EH (cell line): ENCODE measurements at regions not wholly inside any gene's neighbourhood (a gene's known extent, or its start where the extent isn't known, plus 50 kb on each side); places are given as distances from the start of the nearest gene placed in this dataset.
A peak's percentile ranks its signal among the peaks of the same experiment; 100 is the strongest.

Source experiments
- DNase-seq: peaks from one replicate; pipeline ENCODE4 v3.0.0-alpha.2; 2015; ENCODE audit warnings: low read depth

DNA sequence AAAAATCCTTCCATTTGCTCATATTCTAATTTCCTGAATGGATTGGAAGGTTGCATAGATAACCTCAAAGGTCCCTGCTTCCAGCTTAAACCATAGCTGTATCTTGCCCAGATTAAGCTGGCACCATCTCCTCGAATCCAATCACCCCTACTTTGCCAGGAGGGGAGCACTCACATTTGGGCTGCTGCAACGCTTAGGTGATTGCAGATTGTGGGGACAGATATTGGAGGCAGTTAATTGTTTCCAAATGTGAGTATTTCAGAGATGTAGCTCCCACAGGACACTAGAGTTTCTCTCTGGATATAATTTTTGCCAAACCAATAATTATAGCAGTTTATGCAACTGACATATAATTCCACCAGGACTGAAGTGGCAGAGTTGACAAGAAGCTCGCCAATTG is 53.5 kb upstream of the ACSL1 start:
- DNase-seq: no peak

DNA sequence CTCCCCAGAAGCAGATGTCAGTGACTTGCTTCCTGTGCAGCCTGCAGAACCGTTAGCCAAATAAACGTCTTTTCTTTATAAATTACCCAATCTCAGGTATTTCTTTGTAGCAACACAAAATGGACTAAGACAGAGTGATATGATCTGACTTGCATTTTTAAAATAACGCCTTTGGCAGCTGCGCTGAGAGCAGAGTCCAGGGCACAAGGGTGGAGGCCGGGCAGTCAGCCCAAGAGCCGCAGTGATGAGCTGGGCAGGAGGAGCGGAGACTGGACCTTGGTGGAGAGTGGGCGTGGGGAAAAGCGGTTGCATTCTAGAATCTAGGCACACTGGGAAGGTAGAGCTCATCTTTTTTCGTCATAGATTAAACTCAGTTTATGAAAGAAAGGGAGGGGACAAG is 56.5 kb upstream of the ACSL1 start:
- DNase-seq: no peak

DNA sequence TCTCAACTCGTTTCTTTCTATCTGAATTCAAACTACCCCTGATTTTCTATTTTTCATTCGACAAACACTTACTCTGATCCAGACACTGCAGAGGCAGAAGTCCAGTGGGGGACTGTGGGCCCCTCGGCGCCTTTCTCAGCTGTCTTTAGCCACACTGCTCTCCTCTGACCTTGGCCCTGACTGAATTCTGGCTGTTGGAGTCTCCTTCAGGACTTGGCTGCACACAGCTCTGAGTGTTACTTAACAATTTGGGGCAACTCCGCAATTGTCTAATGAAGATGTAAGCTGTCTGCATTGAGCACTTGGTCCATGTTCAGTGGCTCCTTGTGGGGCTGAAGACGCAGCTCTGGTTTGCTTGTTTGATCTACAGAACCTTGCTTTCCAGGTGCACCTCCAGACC is 57.3 kb upstream of the ACSL1 start:
- no peak for DNase-seq

DNA sequence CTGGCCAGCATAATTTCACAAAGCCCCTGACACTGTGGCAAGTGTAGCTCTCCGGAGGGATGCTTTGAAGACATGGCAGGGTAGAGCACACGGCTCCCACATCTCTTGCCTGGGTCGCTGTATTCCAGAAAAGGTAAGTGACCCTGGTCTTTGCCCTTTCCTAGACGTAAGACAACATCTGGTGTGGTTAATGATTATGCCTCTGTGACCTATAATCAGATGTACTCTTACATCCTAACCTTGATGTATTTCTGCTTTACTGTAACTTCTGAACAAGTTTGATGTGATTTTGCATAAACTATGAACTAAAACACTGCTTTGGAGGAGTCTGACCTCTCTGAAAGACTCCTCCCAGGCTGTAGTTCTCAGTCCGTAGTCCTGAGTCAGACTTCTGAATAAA is 59.1 kb upstream of the ACSL1 start:
- no peak for DNase-seq

DNA sequence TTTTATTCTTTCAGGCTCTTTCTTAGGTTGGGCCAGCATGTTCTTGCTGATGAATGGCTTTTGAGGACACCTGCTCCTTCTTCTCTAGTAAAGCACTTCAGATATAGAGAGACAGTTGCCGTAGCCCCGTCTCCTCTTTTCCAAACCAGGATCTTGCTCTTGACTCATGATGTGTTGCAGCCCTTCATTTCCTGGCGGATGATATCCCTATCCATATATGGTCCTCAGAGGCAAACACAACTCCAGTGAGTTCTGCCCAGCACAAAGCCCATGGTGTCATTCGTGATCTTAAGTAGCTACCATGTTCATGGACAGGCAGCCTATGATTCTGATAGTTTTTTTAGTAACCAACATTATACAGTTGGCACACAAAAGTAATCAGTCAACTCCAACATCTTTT is 59.8 kb upstream of the ACSL1 start:
- no peak for DNase-seq

DNA sequence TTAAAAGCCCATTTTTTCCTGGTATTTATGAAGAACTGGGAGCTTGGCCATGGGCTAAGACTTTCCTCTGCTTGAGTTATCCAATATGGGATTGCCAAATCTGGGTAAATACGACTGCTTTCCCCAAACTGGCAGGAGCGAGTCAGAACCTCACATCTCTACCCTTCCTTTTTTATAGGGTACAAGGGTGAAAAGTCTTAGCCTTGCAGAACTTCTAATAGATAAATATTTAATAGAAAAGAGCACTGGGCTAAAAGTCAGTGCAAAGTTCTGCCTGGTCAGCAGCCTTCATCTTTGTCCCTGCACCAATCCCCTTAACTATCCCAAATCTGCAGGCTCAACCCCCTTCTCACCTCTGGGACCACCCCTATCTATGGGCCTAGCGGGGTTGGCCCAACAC is 61.6 kb upstream of the ACSL1 start:
- no peak for DNase-seq

DNA sequence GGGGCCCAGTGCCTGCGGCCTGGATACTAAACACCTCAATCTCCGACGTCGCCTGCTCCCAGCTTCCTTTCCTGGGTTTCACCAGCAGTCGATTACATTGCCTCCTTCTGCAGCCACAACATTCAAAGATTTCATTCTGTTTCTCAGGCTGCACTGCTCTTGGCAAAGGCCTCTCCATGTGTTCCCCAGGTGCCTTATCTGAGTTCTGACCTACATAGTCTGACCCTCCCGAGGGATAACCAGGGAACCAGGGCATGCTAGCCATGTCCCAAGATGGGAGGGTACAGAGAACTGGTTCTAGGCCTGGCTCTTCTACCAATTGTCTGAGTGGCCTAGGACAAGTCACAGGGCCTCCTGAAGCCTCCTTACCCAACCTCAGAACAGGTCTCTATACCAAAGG is 62.2 kb upstream of the ACSL1 start:
- DNase-seq: no peak

DNA sequence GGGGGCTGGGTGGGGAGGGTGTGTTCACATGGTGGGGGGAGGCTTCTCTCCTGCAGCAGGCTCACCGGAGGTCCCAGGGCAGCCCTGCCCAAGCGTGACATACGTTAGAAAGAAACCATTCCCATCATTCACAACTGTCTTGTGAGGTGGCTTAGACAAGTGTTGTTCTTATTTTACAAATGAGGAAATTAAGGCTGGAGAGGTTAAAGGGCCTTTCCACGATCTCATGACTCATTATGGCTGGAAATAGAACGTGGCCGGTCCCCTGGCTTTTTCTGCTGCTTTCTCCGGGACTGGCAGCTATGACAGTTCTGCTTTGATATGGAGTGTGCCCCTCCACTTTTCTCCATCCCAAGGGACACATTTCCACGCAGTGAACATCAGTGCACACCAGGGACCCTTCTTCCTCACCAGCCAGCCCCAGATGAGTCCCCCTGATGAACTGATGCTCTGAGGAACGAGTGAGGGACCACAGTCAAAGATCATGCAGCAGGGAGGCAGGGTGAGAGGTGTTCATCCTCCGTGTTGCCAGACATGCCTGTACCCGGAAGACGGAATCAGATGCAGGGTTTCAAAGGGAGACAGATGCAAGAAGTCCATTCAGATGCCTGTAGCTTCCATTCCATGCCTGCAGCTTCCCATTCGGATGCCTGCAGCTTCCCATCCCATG is 64.0 kb upstream of the ACSL1 start:
- no peak for DNase-seq

DNA sequence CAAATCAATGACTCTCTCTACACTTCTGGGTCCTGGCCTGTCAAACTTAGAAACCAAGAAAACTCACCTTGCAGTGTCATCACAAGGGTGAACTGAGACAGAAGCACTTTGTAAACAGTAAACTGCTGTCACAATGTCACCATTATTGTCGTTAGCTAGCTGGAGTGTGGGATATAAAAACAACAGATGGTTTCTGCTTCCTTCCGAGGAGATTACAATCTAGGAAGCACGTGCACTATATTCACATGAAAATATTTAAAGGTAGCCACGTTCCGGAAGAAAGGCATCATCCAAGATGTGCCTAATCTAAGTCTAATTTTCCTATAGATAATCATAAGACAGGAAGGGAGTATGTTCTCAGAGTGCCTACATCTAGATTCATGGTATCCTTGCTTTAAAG is 64.7 kb upstream of the ACSL1 start:
- no peak for DNase-seq

DNA sequence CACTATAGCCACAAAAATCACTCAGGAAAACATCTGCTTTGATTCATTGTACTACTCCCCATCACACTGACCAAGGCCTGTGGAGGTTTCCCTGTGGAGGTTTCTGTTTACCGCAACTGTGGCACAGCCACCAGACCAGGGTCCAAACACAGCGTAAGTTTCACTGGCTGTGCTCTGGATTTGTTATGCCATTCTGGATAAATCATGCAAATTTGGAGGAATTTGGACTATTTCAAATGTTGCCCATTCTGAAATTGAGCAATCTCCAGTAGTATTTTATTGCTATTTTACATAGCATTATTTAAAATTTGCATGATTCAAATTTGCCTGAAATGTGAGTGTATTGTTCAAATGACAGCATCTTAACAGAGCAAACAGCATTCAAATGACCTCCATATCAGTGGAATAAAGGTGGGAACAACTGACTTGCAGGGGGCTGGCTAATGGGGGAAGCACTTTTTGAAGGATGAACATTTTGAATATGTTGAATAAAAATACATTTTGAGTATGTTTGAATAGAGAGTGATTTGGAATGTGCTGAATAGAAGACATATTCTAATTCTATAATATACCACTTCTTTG is 66.1 kb upstream of the ACSL1 start:
- DNase-seq: no peak

DNA sequence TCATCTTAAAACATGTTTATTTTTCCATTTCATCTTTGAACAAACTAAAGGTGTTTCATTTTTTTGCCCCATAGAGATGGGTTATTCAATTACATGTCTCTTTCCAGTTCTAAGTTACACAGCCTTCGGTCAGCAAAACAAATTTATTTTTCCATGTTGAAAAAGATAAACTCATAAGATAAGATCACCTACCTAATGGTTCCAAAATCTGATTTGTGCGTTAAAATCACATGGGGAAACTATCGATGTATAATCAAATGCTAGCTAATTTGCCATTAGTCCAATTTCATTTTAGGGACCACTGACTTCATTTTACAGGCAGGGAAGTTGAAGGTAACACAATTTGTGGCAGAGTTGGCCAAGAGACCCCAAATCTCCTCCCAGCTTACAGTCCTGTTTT is 67.2 kb upstream of the ACSL1 start:
- DNase-seq: no peak

DNA sequence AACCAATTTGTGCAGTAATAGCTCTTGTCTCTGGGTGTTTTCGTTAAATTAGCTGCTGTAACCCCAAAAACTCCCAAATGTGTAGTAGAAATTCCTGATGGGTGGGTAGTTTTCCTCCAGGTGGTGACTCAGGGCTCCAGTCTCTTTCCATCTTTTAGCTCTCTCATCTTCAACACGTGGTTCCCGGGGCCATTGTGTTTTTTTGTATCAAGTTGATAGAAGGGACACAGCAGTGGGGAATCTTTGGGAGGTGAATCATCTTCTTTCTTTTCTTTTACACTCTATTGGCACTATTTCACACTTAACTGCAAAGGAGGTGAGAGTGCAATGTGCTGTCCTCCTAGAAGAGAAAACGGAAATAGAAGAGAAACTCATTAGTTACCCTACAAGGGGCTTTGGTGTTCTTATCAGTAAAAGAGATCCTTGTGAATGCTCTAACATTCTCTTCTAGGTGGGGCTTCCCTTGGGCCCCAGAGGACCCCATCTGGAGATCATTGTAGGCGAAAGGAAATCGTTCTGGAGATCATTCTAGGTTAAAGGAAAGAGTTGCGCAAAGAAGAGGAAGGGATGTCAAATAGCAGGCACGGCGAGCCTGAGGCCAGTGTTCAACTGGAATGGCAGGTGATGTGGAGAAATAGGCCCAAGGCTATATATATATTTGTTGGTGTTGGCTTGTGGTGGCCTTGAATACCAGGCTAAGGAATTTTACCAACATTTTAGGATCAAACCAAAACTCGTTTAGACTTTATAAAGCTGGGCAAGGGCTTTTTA is 68.2 kb upstream of the ACSL1 start:
- DNase-seq: no peak

DNA sequence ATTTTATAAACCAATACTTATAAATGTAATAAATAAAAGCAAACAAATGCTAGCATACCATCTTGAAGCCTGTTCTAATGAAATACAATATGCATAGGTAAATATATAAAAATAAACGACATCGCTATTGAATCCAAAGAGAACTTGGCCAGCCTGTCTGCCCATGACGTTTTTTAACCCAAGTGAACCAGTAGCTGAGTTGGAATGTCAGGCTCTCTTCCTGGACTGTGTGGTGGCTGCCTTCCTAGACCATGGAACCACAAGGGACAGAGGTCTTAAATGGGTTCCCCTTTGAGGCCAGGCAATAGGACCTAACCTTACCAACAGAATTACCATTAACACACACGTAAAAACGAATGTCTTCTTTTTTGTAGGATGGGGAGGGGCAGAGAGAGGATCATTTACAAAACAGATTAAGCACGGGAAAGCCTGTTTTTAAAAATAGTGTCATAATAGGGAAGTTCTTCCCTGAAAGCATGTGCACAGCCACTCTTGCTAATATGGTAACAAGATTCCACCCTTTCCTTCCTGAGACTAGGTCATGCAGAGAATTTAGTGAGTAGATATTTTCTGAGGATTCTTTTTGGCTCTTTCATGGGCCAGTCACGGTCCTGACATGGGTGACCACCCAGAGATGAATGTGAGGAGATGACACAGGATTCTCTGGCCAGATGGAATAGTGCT is 69.4 kb upstream of the ACSL1 start:
- no peak for DNase-seq

DNA sequence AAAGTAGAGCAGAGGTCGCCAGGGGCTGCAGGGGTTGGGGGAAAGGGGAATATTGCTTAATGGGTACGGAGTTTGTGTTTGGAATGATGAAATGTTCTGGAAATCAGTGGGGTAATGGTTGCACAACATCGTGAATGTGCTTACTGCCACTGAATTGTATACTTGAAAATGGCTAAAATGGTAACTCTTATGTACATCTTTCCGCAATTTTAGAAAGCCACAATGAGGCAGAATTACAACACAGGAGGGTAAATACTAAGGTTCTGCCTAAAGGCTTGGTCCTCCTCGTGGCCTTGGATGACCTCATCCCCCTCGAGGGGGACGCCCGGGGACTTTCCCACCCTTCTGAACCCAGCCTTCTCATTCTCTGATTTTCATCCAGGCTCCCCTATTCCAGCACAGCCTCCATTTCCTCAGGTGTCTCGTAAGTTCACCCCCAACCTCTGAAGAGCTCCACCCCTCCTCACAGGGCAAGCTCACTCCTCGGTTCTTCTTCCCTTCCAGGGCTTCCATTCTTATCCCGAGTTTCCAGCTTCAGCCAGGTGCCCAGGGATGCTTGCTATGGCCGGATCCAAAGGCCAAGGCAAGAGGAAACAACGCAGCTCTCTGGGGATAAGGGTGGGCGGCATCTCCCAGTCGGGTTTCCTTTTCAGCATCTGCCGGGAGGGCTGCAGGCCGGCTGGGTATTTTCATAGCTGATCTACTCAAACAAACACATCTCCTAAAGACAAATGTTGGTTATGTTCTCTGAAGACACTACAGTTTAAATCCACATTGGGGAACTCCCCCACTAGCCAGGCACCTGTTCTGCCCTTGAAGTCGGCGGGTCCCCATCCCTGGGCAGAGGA is 71.3 kb upstream of the ACSL1 start:
- DNase-seq: no peak

DNA sequence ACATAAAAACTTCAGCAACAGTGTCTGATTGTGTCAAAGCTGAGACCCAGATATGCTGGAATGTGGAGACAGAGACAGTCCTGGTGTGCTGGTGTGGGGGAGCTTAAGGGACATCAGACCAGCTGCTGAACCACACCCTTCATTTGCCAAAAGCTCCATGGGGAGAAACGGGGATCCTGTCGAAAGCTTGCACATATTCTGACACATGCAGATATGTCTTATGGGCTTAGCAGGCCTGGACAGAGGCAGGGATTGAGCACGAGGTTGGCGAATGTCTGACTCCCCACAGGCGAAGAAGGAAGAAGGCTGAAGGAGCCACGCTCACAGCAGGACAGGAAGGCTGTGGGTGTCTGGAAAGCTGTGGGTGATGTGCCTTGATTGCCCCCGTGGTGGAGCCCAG is 72.1 kb upstream of the ACSL1 start:
- DNase-seq: no peak

DNA sequence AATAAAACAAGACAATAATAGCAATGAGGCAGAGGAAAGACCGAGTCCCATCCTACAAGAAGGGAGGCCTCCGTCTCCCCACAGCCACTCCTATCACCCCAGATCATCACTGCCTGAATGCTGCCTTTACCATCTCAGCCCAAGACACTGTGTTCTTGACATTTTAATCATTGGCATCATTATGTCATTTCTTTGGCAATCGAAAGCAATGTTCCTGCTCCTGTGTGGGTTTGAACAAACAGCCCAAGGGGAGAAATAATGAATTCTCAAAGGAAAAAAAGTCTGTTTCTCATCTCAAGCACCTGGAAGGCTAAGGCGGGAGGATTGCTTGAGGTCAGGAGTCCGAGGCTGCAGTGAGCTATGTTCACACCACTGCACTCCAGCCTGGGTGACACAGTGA is 73.0 kb upstream of the ACSL1 start:
- no peak for DNase-seq

DNA sequence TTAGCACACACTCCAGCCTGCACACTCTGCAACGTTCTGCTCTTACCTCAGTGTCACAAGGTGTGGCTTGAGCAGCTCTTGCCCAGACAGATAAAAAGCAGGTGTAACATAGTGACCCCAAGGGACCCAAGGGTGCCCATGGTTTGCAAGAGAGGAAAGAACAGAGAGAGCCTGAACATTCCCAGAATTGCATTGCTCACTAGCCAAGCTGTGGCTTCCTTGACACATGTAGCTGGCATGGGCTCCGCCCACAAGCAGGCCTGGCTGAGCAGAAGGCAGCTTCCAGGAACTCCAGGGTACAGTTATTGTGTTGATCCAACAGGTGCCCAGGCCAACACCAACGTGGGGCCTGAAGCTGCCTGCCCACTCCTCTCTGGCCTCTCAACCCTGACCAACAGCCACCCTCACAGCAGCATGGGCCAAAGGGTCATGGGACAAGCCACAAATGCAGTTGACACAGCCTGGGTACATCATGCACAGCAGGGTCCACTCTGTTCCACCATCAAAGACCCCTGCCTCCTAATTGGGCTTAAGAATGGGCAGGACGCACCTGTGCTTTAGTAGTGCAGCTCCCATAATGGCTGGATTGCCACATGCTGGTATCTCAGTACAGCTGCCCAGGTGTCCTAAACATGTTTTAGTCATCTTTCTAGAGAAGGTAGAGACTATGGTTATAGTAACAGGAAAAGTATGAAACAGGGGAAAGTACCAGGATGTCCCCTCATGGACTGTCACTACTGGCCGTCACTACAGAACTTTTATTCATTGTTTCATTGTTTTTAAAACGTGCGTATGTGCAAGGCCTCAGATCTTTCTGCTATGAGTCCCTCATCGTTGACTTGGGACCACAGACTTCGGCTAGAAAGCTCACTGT is 73.7 kb upstream of the ACSL1 start:
- DNase-seq: peak; percentile 23

DNA sequence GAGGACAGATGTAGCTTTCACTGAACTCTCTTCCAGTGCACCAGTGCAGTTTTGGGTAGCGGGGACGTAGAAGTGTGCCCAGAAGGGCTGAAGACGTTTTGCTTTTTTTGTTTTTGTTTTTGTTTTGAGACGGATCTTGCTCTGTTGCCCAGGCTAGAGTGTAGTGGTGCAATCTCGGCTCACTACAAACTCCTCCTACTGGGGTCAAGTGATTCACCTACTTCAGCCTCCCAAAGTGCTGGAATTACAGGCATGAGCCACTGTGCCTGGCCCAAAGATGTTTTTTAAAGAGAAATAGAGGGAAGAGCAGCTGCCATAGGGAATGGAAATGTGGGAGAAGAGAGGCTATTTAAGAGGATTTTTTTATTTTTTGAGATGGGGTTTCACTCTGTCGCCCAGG is 74.4 kb upstream of the ACSL1 start:
- no peak for DNase-seq

DNA sequence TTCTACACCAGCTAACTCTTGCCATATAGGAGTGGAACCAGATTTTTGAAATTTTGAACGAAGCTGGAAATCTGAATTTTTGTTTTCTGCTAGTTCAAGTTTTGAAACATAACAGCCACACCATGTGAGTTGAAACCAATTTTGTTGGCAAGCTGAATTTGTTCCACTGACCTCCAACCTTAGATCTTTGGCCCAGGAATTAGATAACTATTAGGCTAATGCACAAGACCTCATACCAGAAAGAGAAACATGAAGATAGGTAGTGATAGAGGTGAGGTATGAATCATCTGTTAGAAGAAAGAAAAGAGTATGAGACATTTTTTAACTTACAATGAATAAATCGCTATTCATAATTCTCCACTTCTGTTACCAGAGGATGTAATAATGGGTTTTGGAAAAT is 76.8 kb upstream of the ACSL1 start:
- DNase-seq: no peak

DNA sequence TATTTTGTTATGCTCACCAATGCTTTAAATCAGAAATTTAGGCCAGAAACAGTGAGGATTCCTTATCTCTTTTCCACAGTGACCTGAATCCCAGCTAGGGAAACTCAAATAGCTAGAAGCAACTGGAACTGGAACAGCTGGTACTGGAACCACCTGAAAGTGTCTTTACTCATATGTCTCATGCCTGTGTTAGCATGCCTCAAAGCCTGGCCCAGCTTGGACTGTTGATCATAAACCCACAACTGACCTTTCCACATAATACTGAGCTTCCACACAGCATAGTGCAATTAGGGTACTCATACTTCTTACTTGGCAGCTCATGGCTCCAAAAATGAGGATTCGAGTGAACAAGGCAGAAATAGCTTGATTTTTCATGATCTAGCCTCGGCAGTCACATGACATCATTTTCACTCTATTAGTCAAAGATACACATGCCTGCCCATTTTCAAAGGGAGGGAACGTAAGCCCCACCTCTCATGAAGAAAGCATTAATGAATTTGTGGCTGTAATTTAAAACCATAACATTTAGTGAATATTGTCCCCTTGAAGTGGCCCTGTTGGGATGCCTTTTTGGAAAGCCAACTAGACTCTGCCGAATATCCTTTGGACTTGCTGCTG is 80.8 kb upstream of the ACSL1 start:
- DNase-seq: no peak

DNA sequence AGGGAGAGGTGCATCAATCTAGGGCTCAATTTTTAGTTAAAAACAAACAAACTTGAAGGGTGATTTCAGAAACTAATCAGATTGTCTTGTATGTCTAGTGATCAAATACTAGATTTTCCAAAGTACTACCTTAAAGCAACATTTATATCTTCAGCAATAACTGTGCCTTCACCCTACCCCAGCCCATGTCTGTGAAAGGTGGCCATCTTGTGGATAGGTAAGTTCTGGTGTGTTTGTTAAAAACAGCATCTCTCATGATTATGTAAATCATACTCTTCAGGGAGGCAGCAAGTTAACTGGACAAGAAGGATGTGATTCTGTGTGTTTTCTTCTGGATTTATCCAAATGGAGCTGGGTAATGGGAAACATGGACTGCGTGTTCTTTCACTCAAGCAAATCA is 81.4 kb upstream of the ACSL1 start:
- no peak for DNase-seq
